Natural killer cell treated with Interleukin-12 subunit alpha and Interleukin-12 subunit beta and Interleukin-15 and Interleukin-18, amount 100 ng/mL, for 72 hours (primary cell): ENCODE measurements at regions not wholly inside any gene's neighbourhood (a gene's known extent, or its start where the extent isn't known, plus 50 kb on each side); places are given as distances from the start of the nearest gene placed in this dataset.
"Not testable (repeated sequence)": the region's sequence is repeated elsewhere in the genome, so short reads cannot be mapped to it uniquely, and the experiment has no call there.

ENCODE experiments used
- ATAC-seq, 2 donors: fragments of 150-1000 bp; cut with Tn5 transposase in 1 of 2; sonication (Bioruptor Pico), chemical (Tn5 transposase) in 1 of 2; 2 replicates each; pipeline ENCODE4 v1.10.0; 2021
- DNase-seq: peaks from one replicate; pipeline ENCODE4 v3.0.0; 2022; ENCODE audit warnings: low spot score
- H3K27ac Mint-ChIP-seq, 2 donors: 1 replicate in 1 of 2; 2 replicates in 1 of 2; pipeline ENCODE4 v1.8.0; 2022; ENCODE audit warnings: mixed read lengths in 2 of 2, mild to moderate bottlenecking in 1 of 2, moderate library complexity in 1 of 2
- H3K27me3 Mint-ChIP-seq, 2 donors: 1 replicate in 1 of 2; 2 replicates in 1 of 2; pipeline ENCODE4 v1.8.0; 2022; ENCODE audit warnings: mixed read lengths in 2 of 2
- H3K36me3 Mint-ChIP-seq: one replicate; pipeline ENCODE4 v1.8.0; 2022; ENCODE audit warnings: mixed read lengths
- H3K4me1 Mint-ChIP-seq, 2 donors: 1 replicate in 1 of 2; 2 replicates in 1 of 2; pipeline ENCODE4 v1.8.0; 2022; ENCODE audit warnings: low read depth in 2 of 2, mixed read lengths in 2 of 2, mild to moderate bottlenecking in 1 of 2
- H3K4me3 Mint-ChIP-seq: one replicate; pipeline ENCODE4 v1.8.0; 2022; ENCODE audit warnings: mixed read lengths
- H3K9me3 Mint-ChIP-seq: 2 replicates; pipeline ENCODE4 v1.8.0; 2022; ENCODE audit warnings: mixed read lengths

GRCh38 chr5:17020678-17021601 is 84.9 kb upstream of the MYO10 start:
- Mint-ChIP-seq H3K9me3 (peaks cover 3% of the 10 kb centered on the region), H3K27ac (no peak overlapping the region), H3K4me1 (no peaks in the 10 kb centered on the region), H3K4me3 (no peak overlapping the region), H3K27me3 (no peaks in the 10 kb centered on the region), H3K36me3 (no peaks in the 10 kb centered on the region)
- ATAC-seq (no peak), DNase-seq (no peak)

- H3K9me3 Mint-ChIP-seq = peaks cover 3% of the 10 kb centered on the region
- H3K4me3 Mint-ChIP-seq = no peak overlapping the region
- DNase-seq = no peak
- H3K36me3 Mint-ChIP-seq = no peaks in the 10 kb centered on the region
- no peak for ATAC-seq
- H3K4me1 Mint-ChIP-seq = no peaks in the 10 kb centered on the region
- no peak overlapping the region for H3K27ac Mint-ChIP-seq
- H3K27me3 Mint-ChIP-seq = no peaks in the 10 kb centered on the region
Measured at GRCh38 chr5:17021602-17021932, 85.5 kb upstream of the MYO10 start.

- H3K27me3 Mint-ChIP-seq = no peaks in the 10 kb centered on the region
- peaks cover 3% of the 10 kb centered on the region for H3K9me3 Mint-ChIP-seq
- no peaks in the 10 kb centered on the region for H3K4me1 Mint-ChIP-seq
- H3K4me3 Mint-ChIP-seq = no peak overlapping the region
- H3K27ac Mint-ChIP-seq = no peak overlapping the region
- no peak for ATAC-seq
- DNase-seq = no peak
- H3K36me3 Mint-ChIP-seq = no peaks in the 10 kb centered on the region
Measured at GRCh38 chr5:17022296-17022695, 86.2 kb upstream of the MYO10 start.

DNA sequence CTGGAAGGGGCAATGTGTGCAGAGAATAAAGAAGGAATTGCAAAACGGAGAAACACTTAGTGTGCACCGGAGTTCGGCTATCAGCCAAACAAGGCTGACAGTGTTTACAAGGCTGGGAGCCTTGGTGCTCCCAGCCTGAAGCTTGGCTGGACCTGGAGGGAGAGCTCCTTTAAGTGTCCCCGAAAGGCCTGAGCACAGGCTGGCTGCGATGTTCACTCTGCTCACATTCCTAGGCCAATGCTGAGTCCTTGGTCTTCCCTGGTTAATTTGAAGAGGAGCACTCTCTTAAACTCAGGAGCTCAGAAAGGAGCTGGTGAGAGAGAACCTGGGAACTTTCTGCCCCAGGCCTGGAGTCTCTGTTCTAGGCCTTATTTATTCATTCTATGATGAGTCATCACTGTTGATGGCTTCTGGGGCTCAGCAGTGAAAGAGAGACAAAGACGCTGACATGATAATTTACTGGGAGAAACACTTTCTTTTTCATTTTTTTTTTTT is 88.6 kb upstream of the MYO10 start:
- H3K27me3 Mint-ChIP-seq = no peaks in the 10 kb centered on the region
- no peak overlapping the region for H3K27ac Mint-ChIP-seq
- H3K4me1 Mint-ChIP-seq = no peaks in the 10 kb centered on the region
- DNase-seq = no peak
- no peaks in the 10 kb centered on the region for H3K36me3 Mint-ChIP-seq
- H3K9me3 Mint-ChIP-seq = peaks cover 3% of the 10 kb centered on the region
- no peak for ATAC-seq
- no peak overlapping the region for H3K4me3 Mint-ChIP-seq

DNA sequence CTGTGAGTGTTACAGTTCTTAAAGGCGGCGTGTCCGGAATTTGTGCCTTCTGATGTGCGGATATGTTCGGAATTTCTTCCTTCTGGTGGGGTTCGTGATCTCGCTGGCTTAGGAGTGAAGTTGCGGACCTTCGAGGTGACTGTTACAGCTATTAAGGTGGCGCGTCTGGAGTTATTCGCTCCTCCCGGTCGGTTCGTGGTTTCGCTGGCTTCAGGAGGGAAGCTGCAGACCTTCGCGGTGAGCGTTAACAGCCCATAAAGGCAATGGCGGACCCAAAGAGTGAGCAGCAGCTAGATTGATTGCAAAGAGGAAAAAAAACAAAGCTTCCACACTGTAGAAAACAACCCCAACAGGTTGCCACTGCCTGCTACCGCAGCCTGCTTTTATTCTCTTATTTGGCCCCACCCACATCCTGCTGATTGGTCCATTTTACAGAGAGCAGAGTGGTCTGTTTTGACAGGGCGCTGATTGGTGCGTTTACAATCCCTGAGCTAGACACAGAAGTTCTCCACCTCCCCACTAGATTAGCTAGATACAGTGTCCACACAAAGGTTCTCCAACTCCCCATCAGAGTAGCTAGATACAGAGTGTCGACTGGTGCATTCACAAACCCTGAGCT is 95.7 kb upstream of the MYO10 start:
- not testable (repeated sequence) for H3K36me3 Mint-ChIP-seq, H3K27me3 Mint-ChIP-seq, H3K4me1 Mint-ChIP-seq, H3K4me3 Mint-ChIP-seq, H3K27ac Mint-ChIP-seq, H3K9me3 Mint-ChIP-seq, DNase-seq, ATAC-seq

DNA sequence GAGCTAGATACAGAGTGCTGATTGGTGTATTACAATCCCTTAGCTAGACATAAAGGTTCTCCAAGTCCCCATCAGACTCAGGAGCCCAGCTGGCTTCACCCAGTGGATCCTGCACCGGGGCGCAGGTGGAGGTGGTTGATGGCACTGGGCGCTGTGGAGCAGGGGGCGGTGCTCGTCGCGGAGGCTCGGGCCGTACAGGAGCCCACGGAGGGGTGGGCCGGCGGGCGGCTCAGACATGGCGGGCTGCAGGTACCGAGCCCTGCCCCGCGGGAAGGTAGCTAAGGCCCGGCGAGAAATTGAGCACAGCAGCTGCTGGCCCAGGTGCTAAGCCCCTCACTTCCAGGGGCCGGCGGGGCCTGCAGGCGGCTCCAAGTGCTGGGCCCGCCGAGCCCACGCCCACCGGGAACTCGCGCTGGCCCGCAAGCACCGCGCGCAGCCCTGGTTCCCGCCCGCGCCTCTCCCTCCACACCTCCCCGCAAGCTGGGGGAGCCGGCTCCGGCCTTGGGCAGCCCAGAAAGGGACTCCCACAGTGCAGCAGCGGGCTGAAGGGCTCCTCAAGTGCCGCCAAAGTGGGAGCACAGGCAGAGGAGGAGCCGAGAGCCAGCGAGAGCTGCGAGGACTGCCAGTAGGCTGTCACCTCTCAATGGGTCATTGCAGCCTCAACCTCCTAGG is 96.4 kb upstream of the MYO10 start:
- not testable (repeated sequence) for H3K27me3 Mint-ChIP-seq, H3K4me3 Mint-ChIP-seq, H3K27ac Mint-ChIP-seq, H3K4me1 Mint-ChIP-seq, DNase-seq, ATAC-seq, H3K9me3 Mint-ChIP-seq, H3K36me3 Mint-ChIP-seq

GRCh38 chr5:17034992-17035391 is 98.9 kb upstream of the MYO10 start:
- not testable (repeated sequence) for H3K27ac Mint-ChIP-seq, H3K9me3 Mint-ChIP-seq, DNase-seq, ATAC-seq, H3K4me1 Mint-ChIP-seq, H3K4me3 Mint-ChIP-seq, H3K27me3 Mint-ChIP-seq, H3K36me3 Mint-ChIP-seq

- no peaks in the 10 kb centered on the region for H3K27me3 Mint-ChIP-seq
- no peak for DNase-seq
- no peak overlapping the region for H3K4me3 Mint-ChIP-seq
- H3K4me1 Mint-ChIP-seq = no peaks in the 10 kb centered on the region
- H3K27ac Mint-ChIP-seq = no peak overlapping the region
- no peak for ATAC-seq
- H3K9me3 Mint-ChIP-seq = no peaks in the 10 kb centered on the region
- no peaks in the 10 kb centered on the region for H3K36me3 Mint-ChIP-seq
Measured at GRCh38 chr5:17037751-17038150, 101.7 kb upstream of the MYO10 start.

DNA sequence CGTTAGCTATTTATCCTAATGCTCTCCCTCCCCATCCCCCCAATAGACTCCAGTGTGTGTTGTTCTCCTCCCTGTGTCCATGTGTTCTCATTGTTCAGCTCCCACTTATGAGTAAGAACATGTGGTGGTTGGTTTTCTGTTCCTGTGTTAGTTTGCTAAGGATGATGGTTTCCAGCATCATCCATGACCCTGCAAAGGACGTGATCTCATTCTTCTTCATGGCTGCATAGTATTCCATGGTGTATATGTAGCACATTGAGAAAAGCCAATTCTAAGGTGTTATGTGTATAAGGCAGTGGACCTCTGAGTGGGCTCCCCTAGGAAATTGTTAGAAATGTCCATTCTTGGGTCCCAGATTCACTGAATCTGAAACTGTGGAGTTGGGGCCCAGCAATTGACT is 103.1 kb upstream of the MYO10 start:
- no peaks in the 10 kb centered on the region for H3K27me3 Mint-ChIP-seq
- H3K27ac Mint-ChIP-seq = no peak overlapping the region
- DNase-seq = no peak
- H3K36me3 Mint-ChIP-seq = peaks cover 7% of the 10 kb centered on the region
- no peaks in the 10 kb centered on the region for H3K4me1 Mint-ChIP-seq
- no peak overlapping the region for H3K4me3 Mint-ChIP-seq
- ATAC-seq = no peak
- peaks cover 5% of the 10 kb centered on the region for H3K9me3 Mint-ChIP-seq

DNA sequence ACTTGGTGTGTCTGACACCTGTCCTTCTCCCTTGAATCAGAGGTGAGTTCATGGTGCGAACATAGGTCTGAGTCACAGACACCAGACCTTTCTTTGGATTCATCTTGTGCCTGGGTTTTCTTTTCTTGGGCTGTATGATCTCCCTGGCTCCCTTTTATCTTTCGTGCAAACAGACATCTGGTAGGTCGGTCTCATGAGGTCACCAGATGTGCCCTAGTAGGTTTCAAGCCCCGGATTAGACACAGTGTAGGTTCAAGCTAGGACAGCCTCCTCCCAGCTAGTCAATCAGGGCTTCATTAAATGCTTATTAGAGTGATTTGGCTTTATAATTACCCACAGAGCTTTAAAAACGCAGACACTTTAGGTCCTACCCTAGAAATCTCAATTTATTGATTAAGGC is 106.0 kb upstream of the MYO10 start:
- no peaks in the 10 kb centered on the region for H3K27me3 Mint-ChIP-seq
- H3K9me3 Mint-ChIP-seq = peaks cover 5% of the 10 kb centered on the region
- H3K4me1 Mint-ChIP-seq = no peaks in the 10 kb centered on the region
- H3K27ac Mint-ChIP-seq = no peak overlapping the region
- no peak overlapping the region for H3K4me3 Mint-ChIP-seq
- DNase-seq = no peak
- peaks cover 7% of the 10 kb centered on the region for H3K36me3 Mint-ChIP-seq
- ATAC-seq = no peak

DNA sequence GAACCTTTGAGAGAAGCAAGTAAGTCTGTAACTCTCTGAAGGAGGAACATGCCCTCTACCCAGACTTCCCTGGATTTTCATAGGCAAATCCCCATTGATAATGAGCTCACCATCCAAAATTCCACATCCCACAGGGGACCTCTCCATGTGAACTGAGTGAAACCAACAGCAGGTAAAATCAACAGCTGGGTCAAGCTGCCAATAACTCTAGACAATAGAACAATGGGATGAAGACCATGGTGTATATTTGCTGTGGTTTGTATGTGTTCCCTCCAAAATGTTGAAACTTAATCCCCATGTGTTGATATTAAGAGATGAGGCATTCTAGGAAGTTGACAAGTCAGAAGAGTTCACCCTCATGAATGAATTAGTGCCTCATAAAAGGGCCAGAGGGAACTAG is 110.2 kb upstream of the MYO10 start:
- no peaks in the 10 kb centered on the region for H3K4me1 Mint-ChIP-seq
- DNase-seq (no peak), ATAC-seq (no peak)
- peaks cover 8% of the 10 kb centered on the region for H3K9me3 Mint-ChIP-seq
- no peaks in the 10 kb centered on the region for H3K27me3 Mint-ChIP-seq
- H3K4me3 Mint-ChIP-seq = no peak overlapping the region
- H3K27ac Mint-ChIP-seq = no peak overlapping the region
- H3K36me3 Mint-ChIP-seq = peaks cover 7% of the 10 kb centered on the region

GRCh38 chr5:17050236-17050635 is 114.1 kb upstream of the MYO10 start:
- no peaks in the 10 kb centered on the region for H3K27me3 Mint-ChIP-seq
- no peaks in the 10 kb centered on the region for H3K4me1 Mint-ChIP-seq

DNA sequence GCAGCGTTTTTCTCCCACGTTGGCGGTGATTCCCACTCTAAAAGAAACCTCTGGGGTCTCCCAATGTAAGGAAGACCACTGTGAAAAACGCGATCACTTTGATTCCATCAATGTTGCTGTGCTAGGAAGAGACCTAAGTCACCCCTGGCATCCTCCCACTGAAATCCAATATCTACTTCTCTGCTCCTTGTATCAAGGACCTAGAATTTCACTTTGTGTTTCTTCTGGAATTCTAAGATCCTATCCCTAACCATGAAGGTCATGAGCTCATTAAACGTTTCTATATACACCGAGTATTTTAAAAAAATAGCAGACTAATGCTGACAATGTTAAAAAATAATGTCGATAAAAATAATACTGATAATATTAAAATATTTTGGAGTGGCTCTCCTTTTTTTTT is 118.8 kb upstream of the MYO10 start:
- Mint-ChIP-seq H3K36me3 (no peaks in the 10 kb centered on the region), H3K9me3 (peaks cover 3% of the 10 kb centered on the region), H3K27ac (no peak overlapping the region), H3K4me3 (no peak overlapping the region), H3K27me3 (no peaks in the 10 kb centered on the region), H3K4me1 (no peaks in the 10 kb centered on the region)
- DNase-seq = no peak
- no peak for ATAC-seq

More at GRCh38 chr5:17050236-17050635, 114.1 kb upstream of the MYO10 start:
- ATAC-seq (no peak), DNase-seq (no peak)
- Mint-ChIP-seq H3K4me3 (no peak overlapping the region), H3K27ac (no peak overlapping the region), H3K9me3 (peaks cover 3% of the 10 kb centered on the region), H3K36me3 (no peaks in the 10 kb centered on the region)

DNA sequence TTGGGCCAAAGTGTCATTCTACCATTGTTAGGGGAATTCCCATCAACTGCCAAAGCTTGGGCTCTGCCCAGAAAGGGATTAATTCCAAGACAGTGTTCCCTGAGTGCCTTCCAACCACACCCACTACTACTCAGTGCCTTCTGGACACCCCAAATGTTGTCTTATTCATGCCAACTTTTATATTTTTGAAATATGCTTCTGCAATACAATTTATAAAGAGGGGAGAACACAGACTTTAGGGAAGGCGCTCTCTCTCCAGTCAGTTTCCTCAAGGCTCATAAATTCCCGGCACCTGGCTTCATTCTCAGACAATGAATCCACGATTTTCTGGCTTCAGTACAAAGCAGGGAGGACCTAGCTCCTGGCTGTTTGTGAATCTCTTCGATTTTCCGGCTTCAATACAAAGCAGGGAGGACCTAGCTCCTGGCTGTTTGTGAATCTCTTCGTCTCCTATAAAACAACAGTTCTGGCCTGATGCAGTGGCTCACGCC is 120.1 kb upstream of the MYO10 start:
- Mint-ChIP-seq H3K9me3 (peaks cover 3% of the 10 kb centered on the region), H3K4me3 (no peak overlapping the region), H3K36me3 (no peaks in the 10 kb centered on the region), H3K27me3 (no peaks in the 10 kb centered on the region), H3K27ac (no peak overlapping the region), H3K4me1 (no peaks in the 10 kb centered on the region)
- ATAC-seq (no peak), DNase-seq (no peak)
